ENCODE measurements at regions not wholly inside any gene's neighbourhood (a gene's known extent, or its start where the extent isn't known, plus 50 kb on each side); places are given as distances from the start of the nearest gene placed in this dataset.

DNA sequence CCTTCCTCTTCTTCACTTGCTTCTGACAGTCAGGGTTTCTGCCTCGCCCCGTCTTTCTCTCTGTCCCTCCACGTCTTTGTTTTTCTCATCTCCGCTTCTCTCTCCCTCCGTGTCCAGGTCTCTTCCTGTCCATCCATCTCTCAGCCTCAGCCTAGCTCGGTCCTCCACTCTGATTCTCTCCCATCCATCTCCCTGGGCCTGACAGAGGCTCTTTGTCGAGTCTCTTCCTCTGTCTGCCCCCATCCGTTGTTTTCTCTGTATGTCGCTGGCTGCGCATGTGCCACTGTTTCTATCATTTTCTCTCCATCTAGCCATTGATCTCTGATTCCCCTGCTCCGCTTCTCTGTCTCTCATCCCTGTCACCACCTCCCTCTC is 328.9 kb upstream of the TBX3 start:
- Histone ChIP-seq H2AFZ (ENCODE audit: low read depth, low read length) (no peak overlapping the region), H3K9me1 (replicated peaks; ENCODE audit: control insufficient read depth, extremely low read depth, insufficient read depth, low read length) (no peaks in the 10 kb centered on the region), H3K4me1 (ENCODE audit: control insufficient read depth, extremely low read depth, insufficient read depth, low read length) (no peaks in the 10 kb centered on the region), H3K36me3 (ENCODE audit: control insufficient read depth in 2 of 2, extremely low read depth in 1 of 2, insufficient read depth in 2 of 2, low read length in 2 of 2) (no peaks in the 10 kb centered on the region), H4K20me1 (replicated peaks; ENCODE audit: control insufficient read depth, extremely low read depth, insufficient read depth, low read length) (no peaks in the 10 kb centered on the region), H3K79me2 (ENCODE audit: control insufficient read depth, insufficient read depth, low read length) (no peaks in the 10 kb centered on the region), H3K27ac (ENCODE audit: insufficient read depth, low read depth, low read length) (no peak overlapping the region), H3K4me2 (ENCODE audit: insufficient read depth, low read length) (no peak overlapping the region), H3K4me3 (replicated peaks in 1 of 3; ENCODE audit: insufficient read depth in 1 of 3, low read depth in 1 of 3, low read length in 3 of 3) (no peak overlapping the region), H3K27me3 (ENCODE audit: control insufficient read depth in 2 of 2, insufficient read depth in 2 of 2, low read length in 2 of 2) (no peaks in the 10 kb centered on the region), H3K9me3 (replicated peaks; ENCODE audit: control insufficient read depth, insufficient read depth, low read length) (no peaks in the 10 kb centered on the region), H3K9ac (replicated peaks; ENCODE audit: extremely low read depth, insufficient read depth, low read length) (no peak overlapping the region)
- no TSS peak for BruUV-seq (replicated peaks)
- POLR2A ChIA-PET = no interaction called here
- intact Hi-C loops (cut with micrococcal nuclease) (no loop called here), dilution Hi-C loops (cut with MboI; ENCODE audit: extremely low pct_ligation_motif_present, low sequenced_read_pairs) (no loop called here)
- TF ChIP-seq POLR2A (IDR thresholded peaks at IDR 0.05; ENCODE audit: low read depth, low read length) = no peak
- TF ChIP-seq, protein P1, sequence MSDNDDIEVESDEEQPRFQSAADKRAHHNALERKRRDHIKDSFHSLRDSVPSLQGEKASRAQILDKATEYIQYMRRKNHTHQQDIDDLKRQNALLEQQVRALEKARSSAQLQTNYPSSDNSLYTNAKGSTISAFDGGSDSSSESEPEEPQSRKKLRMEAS (IDR thresholded peaks at IDR 0.05; ENCODE audit: insufficient read depth, insufficient read length) = no peak
- FAIRE-seq (no peak), DNase-seq (ENCODE audit: low read depth, low spot score) (no peak)
- CTCF ChIA-PET = no interaction called here

DNA sequence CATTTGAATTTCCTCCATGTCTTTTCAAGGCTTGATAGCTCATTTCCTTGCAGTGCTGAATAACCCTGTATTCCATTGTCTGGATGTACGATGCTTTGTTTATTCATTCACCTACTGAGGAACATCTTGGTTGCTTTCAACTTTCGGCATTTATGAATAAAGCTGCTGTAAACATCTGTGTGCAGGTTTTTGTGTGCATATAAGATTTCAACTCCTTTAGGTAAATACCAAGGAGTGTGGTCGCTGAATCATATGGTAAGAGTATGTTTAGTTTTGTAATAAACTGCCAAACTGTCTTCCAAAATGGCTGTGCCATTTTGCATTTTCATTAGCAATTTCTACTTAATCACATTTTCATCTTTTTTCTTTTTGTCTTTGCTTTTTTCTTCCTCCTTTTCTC is 327.7 kb upstream of the TBX3 start:
- intact Hi-C loops (cut with micrococcal nuclease) (no loop called here), dilution Hi-C loops (cut with MboI; ENCODE audit: extremely low pct_ligation_motif_present, low sequenced_read_pairs) (no loop called here)
- TF ChIP-seq POLR2A (IDR thresholded peaks at IDR 0.05; ENCODE audit: low read depth, low read length) (no peak), MYC (IDR thresholded peaks at IDR 0.05; ENCODE audit: low read depth, low read length) (no peak), GATA2 (IDR thresholded peaks at IDR 0.05; ENCODE audit: insufficient read depth, insufficient read length, low read depth, low read length) (no peak), FOS (IDR thresholded peaks at IDR 0.05; ENCODE audit: borderline replicate concordance, insufficient read depth, low read length) (no peak), EZH2 (IDR thresholded peaks at IDR 0.05; ENCODE audit: borderline replicate concordance, low read depth, low read length, severe bottlenecking) (no peak), POLR2AphosphoS5 (IDR thresholded peaks at IDR 0.05; ENCODE audit: insufficient read depth, low read depth, low read length) (no peak)
- TF ChIP-seq, protein P1 (IDR thresholded peaks at IDR 0.05; ENCODE audit: insufficient read depth, insufficient read length) = no peak
- TF ChIP-seq, protein P2, sequence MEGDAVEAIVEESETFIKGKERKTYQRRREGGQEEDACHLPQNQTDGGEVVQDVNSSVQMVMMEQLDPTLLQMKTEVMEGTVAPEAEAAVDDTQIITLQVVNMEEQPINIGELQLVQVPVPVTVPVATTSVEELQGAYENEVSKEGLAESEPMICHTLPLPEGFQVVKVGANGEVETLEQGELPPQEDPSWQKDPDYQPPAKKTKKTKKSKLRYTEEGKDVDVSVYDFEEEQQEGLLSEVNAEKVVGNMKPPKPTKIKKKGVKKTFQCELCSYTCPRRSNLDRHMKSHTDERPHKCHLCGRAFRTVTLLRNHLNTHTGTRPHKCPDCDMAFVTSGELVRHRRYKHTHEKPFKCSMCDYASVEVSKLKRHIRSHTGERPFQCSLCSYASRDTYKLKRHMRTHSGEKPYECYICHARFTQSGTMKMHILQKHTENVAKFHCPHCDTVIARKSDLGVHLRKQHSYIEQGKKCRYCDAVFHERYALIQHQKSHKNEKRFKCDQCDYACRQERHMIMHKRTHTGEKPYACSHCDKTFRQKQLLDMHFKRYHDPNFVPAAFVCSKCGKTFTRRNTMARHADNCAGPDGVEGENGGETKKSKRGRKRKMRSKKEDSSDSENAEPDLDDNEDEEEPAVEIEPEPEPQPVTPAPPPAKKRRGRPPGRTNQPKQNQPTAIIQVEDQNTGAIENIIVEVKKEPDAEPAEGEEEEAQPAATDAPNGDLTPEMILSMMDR (IDR thresholded peaks at IDR 0.05; ENCODE audit: extremely low read depth in 1 of 2, insufficient read depth in 1 of 2, low read depth in 1 of 2, low read length in 2 of 2) = no peak
- H3K9ac ChIP-seq (replicated peaks; ENCODE audit: extremely low read depth, insufficient read depth, low read length) = no peak overlapping the region
- ChIA-PET POLR2A (no interaction called here), CTCF (no interaction called here)
- no peaks in the 10 kb centered on the region for H4K20me1 ChIP-seq (replicated peaks; ENCODE audit: control insufficient read depth, extremely low read depth, insufficient read depth, low read length)
- no peak for DNase-seq (ENCODE audit: low read depth, low spot score)
- no TSS peak for BruUV-seq (replicated peaks)
- no peak overlapping the region for H3K27ac ChIP-seq (ENCODE audit: insufficient read depth, low read depth, low read length)
- H3K4me1 ChIP-seq (ENCODE audit: control insufficient read depth, extremely low read depth, insufficient read depth, low read length) = no peaks in the 10 kb centered on the region
- no peak overlapping the region for H3K4me2 ChIP-seq (ENCODE audit: insufficient read depth, low read length)
- H3K36me3 ChIP-seq (ENCODE audit: control insufficient read depth in 2 of 2, extremely low read depth in 1 of 2, insufficient read depth in 2 of 2, low read length in 2 of 2) = no peaks in the 10 kb centered on the region
- H3K27me3 ChIP-seq (ENCODE audit: control insufficient read depth in 2 of 2, insufficient read depth in 2 of 2, low read length in 2 of 2) = no peaks in the 10 kb centered on the region
- H3K9me3 ChIP-seq (replicated peaks; ENCODE audit: control insufficient read depth, insufficient read depth, low read length) = no peaks in the 10 kb centered on the region
- H3K9me1 ChIP-seq (replicated peaks; ENCODE audit: control insufficient read depth, extremely low read depth, insufficient read depth, low read length) = no peaks in the 10 kb centered on the region
- no peaks in the 10 kb centered on the region for H3K79me2 ChIP-seq (ENCODE audit: control insufficient read depth, insufficient read depth, low read length)
- FAIRE-seq = no peak
- H2AFZ ChIP-seq (ENCODE audit: low read depth, low read length) = no peak overlapping the region
- no peak overlapping the region for H3K4me3 ChIP-seq (replicated peaks in 1 of 3; ENCODE audit: insufficient read depth in 1 of 3, low read depth in 1 of 3, low read length in 3 of 3)

Data from endothelial cell of umbilical vein (primary cell).